Hepatocyte (in vitro differentiated cells): ENCODE measurements at regions not wholly inside any gene's neighbourhood (a gene's known extent, or its start where the extent isn't known, plus 50 kb on each side); places are given as distances from the start of the nearest gene placed in this dataset.

Source experiments
- DNase-seq: peaks from one replicate; pipeline ENCODE4 v3.0.0-alpha.2; 2016; ENCODE audit warnings: low spot score
- H2AFZ ChIP-seq: fragments of 200-600 bp; sonication (generic); 2 replicates; pipeline ENCODE4 v1.6.0; 2016; ENCODE audit warnings: antibody characterized with exemption, mild to moderate bottlenecking
- H3K27ac ChIP-seq: fragments of 200-600 bp; sonication (generic); 2 replicates; pipeline ENCODE4 v1.5.1; 2016; ENCODE audit warnings: mild to moderate bottlenecking
- H3K27me3 ChIP-seq: fragments of 200-600 bp; sonication (generic); 2 replicates; pipeline ENCODE4 v1.6.1; 2016
- H3K36me3 ChIP-seq: fragments of 200-600 bp; sonication (generic); replicated peaks from 2 replicates; pipeline ENCODE4 v1.5.1; 2016; ENCODE audit warnings: low read depth; ENCODE audit not compliant: insufficient read depth
- H3K4me1 ChIP-seq: fragments of 200-600 bp; sonication (generic); 2 replicates; pipeline ENCODE4 v1.5.1; 2016; ENCODE audit warnings: mild to moderate bottlenecking, moderate library complexity; ENCODE audit not compliant: insufficient read depth
- H3K4me2 ChIP-seq: fragments of 200-600 bp; sonication (generic); 2 replicates; pipeline ENCODE4 v1.6.0; 2016
- H3K4me3 ChIP-seq: fragments of 200-600 bp; sonication (generic); 2 replicates; pipeline ENCODE4 v1.5.1; 2016; ENCODE audit warnings: mild to moderate bottlenecking
- H3K79me2 ChIP-seq: fragments of 200-600 bp; sonication (generic); 2 replicates; pipeline ENCODE4 v1.6.0; 2017; ENCODE audit warnings: mild to moderate bottlenecking
- H3K9me2 ChIP-seq: fragments of 200-600 bp; sonication (generic); replicated peaks from 2 replicates; pipeline ENCODE4 v1.6.0; 2017; ENCODE audit warnings: mild to moderate bottlenecking; ENCODE audit not compliant: insufficient read depth
- H3K9me3 ChIP-seq: fragments of 200-600 bp; sonication (generic); 2 replicates; pipeline ENCODE4 v1.5.1; 2016; ENCODE audit warnings: low read depth, mild to moderate bottlenecking
- H4K20me1 ChIP-seq: fragments of 200-600 bp; sonication (generic); 2 replicates; pipeline ENCODE4 v1.6.0; 2016; ENCODE audit warnings: mild to moderate bottlenecking; ENCODE audit not compliant: insufficient read depth, poor library complexity, severe bottlenecking
- EZH2 ChIP-seq: fragments of 200-600 bp; sonication (generic); IDR thresholded peaks from 2 replicates; pipeline ENCODE4 v1.6.1; 2016; ENCODE audit warnings: antibody characterized with exemption, mild to moderate bottlenecking, borderline replicate concordance
- EZH2phosphoT487 ChIP-seq: fragments of 200-600 bp; sonication (generic); IDR thresholded peaks from one replicate; pipeline ENCODE4 v1.6.1; 2018; ENCODE audit warnings: antibody characterized with exemption, mild to moderate bottlenecking, low read depth, moderate library complexity; ENCODE audit not compliant: unreplicated experiment, severe bottlenecking
- WGBS: methylation state at CpG from one replicate; pipeline ENCODE4 v1.1.6; 2016; ENCODE audit warnings: low lambda C conversion rate; ENCODE audit errors: missing lambda C conversion rate; 5-methylcytosine and 5-hydroxymethylcytosine counted together
- TF ChIP-seq, protein P1 (sequence below): fragments of 200-600 bp; sonication (generic); IDR thresholded peaks from 2 replicates; pipeline ENCODE4 v1.5.1; 2016; ENCODE audit warnings: antibody characterized with exemption, mild to moderate bottlenecking; ENCODE audit not compliant: poor library complexity

GRCh38 chr22:47260551-47260950, 498.1 kb downstream of the TBC1D22A start:
- no peak for DNase-seq
- 61% methylated on average over 5 of the region's 5 CpGs for WGBS
- no peaks in the 10 kb centered on the region for H3K79me2 ChIP-seq
- no peak overlapping the region for H3K4me2 ChIP-seq
- H3K27me3 ChIP-seq, result no peaks in the 10 kb centered on the region
- H3K27ac ChIP-seq, result no peak overlapping the region
- H4K20me1 ChIP-seq, result no peaks in the 10 kb centered on the region
- H3K4me1 ChIP-seq, result no peaks in the 10 kb centered on the region
- no peaks in the 10 kb centered on the region for H3K36me3 ChIP-seq
- TF ChIP-seq, protein P1, sequence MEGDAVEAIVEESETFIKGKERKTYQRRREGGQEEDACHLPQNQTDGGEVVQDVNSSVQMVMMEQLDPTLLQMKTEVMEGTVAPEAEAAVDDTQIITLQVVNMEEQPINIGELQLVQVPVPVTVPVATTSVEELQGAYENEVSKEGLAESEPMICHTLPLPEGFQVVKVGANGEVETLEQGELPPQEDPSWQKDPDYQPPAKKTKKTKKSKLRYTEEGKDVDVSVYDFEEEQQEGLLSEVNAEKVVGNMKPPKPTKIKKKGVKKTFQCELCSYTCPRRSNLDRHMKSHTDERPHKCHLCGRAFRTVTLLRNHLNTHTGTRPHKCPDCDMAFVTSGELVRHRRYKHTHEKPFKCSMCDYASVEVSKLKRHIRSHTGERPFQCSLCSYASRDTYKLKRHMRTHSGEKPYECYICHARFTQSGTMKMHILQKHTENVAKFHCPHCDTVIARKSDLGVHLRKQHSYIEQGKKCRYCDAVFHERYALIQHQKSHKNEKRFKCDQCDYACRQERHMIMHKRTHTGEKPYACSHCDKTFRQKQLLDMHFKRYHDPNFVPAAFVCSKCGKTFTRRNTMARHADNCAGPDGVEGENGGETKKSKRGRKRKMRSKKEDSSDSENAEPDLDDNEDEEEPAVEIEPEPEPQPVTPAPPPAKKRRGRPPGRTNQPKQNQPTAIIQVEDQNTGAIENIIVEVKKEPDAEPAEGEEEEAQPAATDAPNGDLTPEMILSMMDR, result no peak
- TF ChIP-seq EZH2 (no peak), EZH2phosphoT487 (no peak)
- H3K4me3 ChIP-seq, result no peak overlapping the region
- no peaks in the 10 kb centered on the region for H3K9me2 ChIP-seq
- H2AFZ ChIP-seq, result no peak overlapping the region
- no peaks in the 10 kb centered on the region for H3K9me3 ChIP-seq

DNA sequence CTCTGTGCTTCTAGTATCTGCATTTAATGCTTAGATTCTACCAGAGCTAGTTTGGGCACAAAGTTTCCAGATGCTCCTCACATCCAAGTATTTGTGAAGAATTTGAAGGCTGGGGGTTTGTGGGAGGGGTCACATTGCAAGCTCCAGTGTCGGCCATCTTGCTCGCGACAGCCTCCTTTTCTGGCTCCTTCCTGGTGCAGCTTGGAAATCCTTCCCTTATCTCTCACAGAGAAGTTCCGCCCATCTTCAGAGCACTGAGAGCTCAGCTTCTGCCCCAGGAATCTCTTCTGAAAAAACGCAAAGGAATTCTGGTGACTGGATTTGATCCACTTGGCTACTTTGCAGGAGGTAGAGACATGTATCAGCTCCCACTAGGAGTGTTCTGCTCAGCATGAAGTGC, 497.5 kb downstream of the TBC1D22A start:
- H3K4me2 ChIP-seq, result no peak overlapping the region
- TF ChIP-seq, protein P1, result no peak
- no peak overlapping the region for H3K4me3 ChIP-seq
- H3K4me1 ChIP-seq, result no peaks in the 10 kb centered on the region
- no peak overlapping the region for H2AFZ ChIP-seq
- H4K20me1 ChIP-seq, result no peaks in the 10 kb centered on the region
- no peaks in the 10 kb centered on the region for H3K36me3 ChIP-seq
- H3K27ac ChIP-seq, result no peak overlapping the region
- H3K79me2 ChIP-seq, result no peaks in the 10 kb centered on the region
- no peaks in the 10 kb centered on the region for H3K27me3 ChIP-seq
- DNase-seq, result no peak
- no peaks in the 10 kb centered on the region for H3K9me3 ChIP-seq
- 82% methylated on average over 5 of the region's 5 CpGs for WGBS
- H3K9me2 ChIP-seq, result no peaks in the 10 kb centered on the region

GRCh38 chr22:47259049-47259448, 496.6 kb downstream of the TBC1D22A start:
- 63% methylated on average over 6 of the region's 6 CpGs for WGBS
- H3K4me3 ChIP-seq, result no peak overlapping the region
- TF ChIP-seq EZH2, result no peak
- TF ChIP-seq EZH2phosphoT487, result no peak
- TF ChIP-seq, protein P1, result no peak
- no peak for DNase-seq
- H3K4me1 ChIP-seq, result no peaks in the 10 kb centered on the region
- no peaks in the 10 kb centered on the region for H3K9me2 ChIP-seq
- H3K36me3 ChIP-seq, result no peaks in the 10 kb centered on the region
- H4K20me1 ChIP-seq, result no peaks in the 10 kb centered on the region
- no peak overlapping the region for H3K27ac ChIP-seq
- H3K27me3 ChIP-seq, result no peaks in the 10 kb centered on the region
- no peaks in the 10 kb centered on the region for H3K79me2 ChIP-seq
- H3K9me3 ChIP-seq, result no peaks in the 10 kb centered on the region
- H3K4me2 ChIP-seq, result no peak overlapping the region
- no peak overlapping the region for H2AFZ ChIP-seq

GRCh38 chr22:47257976-47258375, 495.5 kb downstream of the TBC1D22A start:
- TF ChIP-seq EZH2, result no peak
- TF ChIP-seq EZH2phosphoT487, result no peak
- TF ChIP-seq, protein P1, result no peak
- H4K20me1 ChIP-seq, result no peaks in the 10 kb centered on the region

More at GRCh38 chr22:47257976-47258375, 495.5 kb downstream of the TBC1D22A start:
- no peak overlapping the region for H3K27ac ChIP-seq
- no peak overlapping the region for H3K4me3 ChIP-seq
- H3K9me2 ChIP-seq, result no peaks in the 10 kb centered on the region
- no peaks in the 10 kb centered on the region for H3K4me1 ChIP-seq
- H3K4me2 ChIP-seq, result no peak overlapping the region
- no peaks in the 10 kb centered on the region for H3K79me2 ChIP-seq
- 72% methylated on average over 11 of the region's 11 CpGs for WGBS
- no peaks in the 10 kb centered on the region for H3K27me3 ChIP-seq
- H3K36me3 ChIP-seq, result no peaks in the 10 kb centered on the region
- DNase-seq, result no peak
- peaks cover 5% of the 10 kb centered on the region for H3K9me3 ChIP-seq
- no peak overlapping the region for H2AFZ ChIP-seq
